Ovary (tissue), 7 donors: ENCODE measurements at regions not wholly inside any gene's neighbourhood (a gene's known extent, or its start where the extent isn't known, plus 50 kb on each side); places are given as distances from the start of the nearest gene placed in this dataset.

ENCODE experiments used
- DNase-seq, 5 donors: peaks; one replicate each; pipeline ENCODE4 v3.0.0-alpha.2; 2019 to 2020
- H3K27ac ChIP-seq, 2 donors: fragments of 200-600 bp; one replicate each; pipeline versions ENCODE4 v1.5.1 to v1.8.0; 2019 to 2022
- H3K27me3 ChIP-seq: fragments of 200-600 bp; one replicate; pipeline ENCODE4 v1.8.0; 2022
- H3K36me3 ChIP-seq: fragments of 200-600 bp; sonication (generic); one replicate; pipeline ENCODE4 v1.5.1; 2019
- H3K4me1 ChIP-seq: one replicate; pipeline ENCODE4 v1.8.1; 2013; ENCODE audit warnings: mild to moderate bottlenecking, moderate library complexity; ENCODE audit not compliant: insufficient read depth
- H3K4me3 ChIP-seq: fragments of 200-600 bp; sonication (generic); one replicate; pipeline ENCODE4 v1.5.1; 2017
- H3K9me3 ChIP-seq, 2 donors: fragments of 200-600 bp in 1 of 2; sonication (generic) in 1 of 2; one replicate each; pipeline versions ENCODE4 v1.5.1 to v1.8.1; 2013 to 2019; ENCODE audit warnings: mild to moderate bottlenecking in 1 of 2, moderate library complexity in 1 of 2
- EP300 ChIP-seq: sonication (generic); formaldehyde crosslinking; IDR thresholded peaks from one replicate; pipeline ENCODE4 v1.6.1; 2017; ENCODE audit warnings: antibody characterized with exemption
- POLR2A ChIP-seq: fragments of 450-650 bp; IDR thresholded peaks from one replicate; pipeline ENCODE4 v1.6.1; 2017; ENCODE audit warnings: antibody characterized with exemption, mild to moderate bottlenecking, moderate library complexity
- WGBS, 3 donors: extraction: QIAGEN DNeasy Blood & Tissue Kit in 1 of 3; methylation state at CpG; one replicate each; pipeline versions ENCODE4 v1.1.5 to v1.1.7; 2013 to 2017; 5-methylcytosine and 5-hydroxymethylcytosine counted together
- intact Hi-C, 4 donors: fragments of 100-400 bp; cut with DNase I; formaldehyde crosslinking; loops; one replicate each; pipeline versions ENCODE4 v1.11.0 to v1.15.1; 2022 to 2023
- TF ChIP-seq, protein P1 (sequence below), 3 donors: fragments of 450-650 bp in 2 of 3; fragments of 200-600 bp in 1 of 3; IDR thresholded peaks; one replicate each; pipeline versions ENCODE4 v1.5.1 to v1.8.0; 2016 to 2022; ENCODE audit warnings: antibody characterized with exemption in 3 of 3, mild to moderate bottlenecking in 1 of 3
- donor health status: DM: no; HTN: no; CAD: no; lungs with moderate emphysema.
- donor health status: DM: no; HTN: no; CAD: no.
- donor health status: Bipolar disorder and iron deficiency.
- donor health status: DM: no; HTN: no; CAD: no.
- donor health status: DM: yes; HTN: yes; CAD: no.

DNA sequence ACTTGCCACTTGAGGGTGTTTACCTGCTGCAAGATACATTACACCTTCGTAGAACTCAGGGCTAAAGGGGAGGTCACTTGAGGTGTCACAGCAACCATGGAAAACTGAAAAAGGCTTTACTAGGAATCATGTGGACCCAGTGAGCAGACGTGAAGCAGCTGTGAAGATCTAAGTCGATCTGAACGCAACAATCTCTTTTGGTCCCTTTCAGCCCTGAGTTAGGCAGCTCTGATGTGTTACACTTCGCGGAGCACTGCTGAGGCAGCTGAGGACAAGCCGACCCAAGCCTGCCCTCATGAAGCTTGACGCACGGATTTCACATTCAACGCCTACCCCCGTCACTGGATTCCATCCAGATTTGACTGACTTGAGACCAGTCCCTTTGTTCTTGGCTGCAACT, 75.8 kb upstream of the NPAS2 start:
- TF ChIP-seq EP300: no peak
- TF ChIP-seq POLR2A: no peak
- no peak for DNase-seq
- intact Hi-C loops: no loop called here
- no peaks in the 10 kb centered on the region for H3K27me3 ChIP-seq
- H3K9me3 ChIP-seq: no peaks in the 10 kb centered on the region
- no peak overlapping the region for H3K4me3 ChIP-seq
- H3K27ac ChIP-seq: no peak overlapping the region
- H3K36me3 ChIP-seq: no peaks in the 10 kb centered on the region
- 83 to 91% (median 87%) methylated on average over 11 of the region's 11 CpGs for WGBS, 3 donors
- peaks cover 2% of the 10 kb centered on the region for H3K4me1 ChIP-seq

DNA sequence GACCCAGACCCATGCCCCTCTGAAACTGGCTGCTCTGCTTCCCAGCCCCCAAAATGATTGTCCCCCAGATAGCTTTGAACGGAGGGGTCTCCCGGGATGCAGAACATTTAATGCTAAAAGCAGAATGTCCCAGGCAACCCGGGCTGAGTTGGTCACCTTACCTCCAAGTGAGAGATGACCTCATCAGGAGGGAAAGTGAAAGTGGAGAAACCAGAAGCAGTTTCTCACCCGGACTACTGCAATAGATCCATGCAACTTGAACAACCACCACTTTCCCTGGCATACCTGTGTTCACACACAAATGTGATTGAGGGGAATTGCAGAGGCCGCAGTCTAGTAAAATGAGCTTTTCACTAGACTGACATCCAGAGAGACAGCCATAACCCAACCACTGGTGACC, 75.3 kb upstream of the NPAS2 start:
- 79 to 87% (median 86%) methylated on average over 5 of the region's 5 CpGs for WGBS, 3 donors
- no peaks in the 10 kb centered on the region for H3K36me3 ChIP-seq
- H3K9me3 ChIP-seq: no peaks in the 10 kb centered on the region
- no peak for DNase-seq
- H3K4me3 ChIP-seq: no peak overlapping the region
- TF ChIP-seq, protein P1, sequence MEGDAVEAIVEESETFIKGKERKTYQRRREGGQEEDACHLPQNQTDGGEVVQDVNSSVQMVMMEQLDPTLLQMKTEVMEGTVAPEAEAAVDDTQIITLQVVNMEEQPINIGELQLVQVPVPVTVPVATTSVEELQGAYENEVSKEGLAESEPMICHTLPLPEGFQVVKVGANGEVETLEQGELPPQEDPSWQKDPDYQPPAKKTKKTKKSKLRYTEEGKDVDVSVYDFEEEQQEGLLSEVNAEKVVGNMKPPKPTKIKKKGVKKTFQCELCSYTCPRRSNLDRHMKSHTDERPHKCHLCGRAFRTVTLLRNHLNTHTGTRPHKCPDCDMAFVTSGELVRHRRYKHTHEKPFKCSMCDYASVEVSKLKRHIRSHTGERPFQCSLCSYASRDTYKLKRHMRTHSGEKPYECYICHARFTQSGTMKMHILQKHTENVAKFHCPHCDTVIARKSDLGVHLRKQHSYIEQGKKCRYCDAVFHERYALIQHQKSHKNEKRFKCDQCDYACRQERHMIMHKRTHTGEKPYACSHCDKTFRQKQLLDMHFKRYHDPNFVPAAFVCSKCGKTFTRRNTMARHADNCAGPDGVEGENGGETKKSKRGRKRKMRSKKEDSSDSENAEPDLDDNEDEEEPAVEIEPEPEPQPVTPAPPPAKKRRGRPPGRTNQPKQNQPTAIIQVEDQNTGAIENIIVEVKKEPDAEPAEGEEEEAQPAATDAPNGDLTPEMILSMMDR (IDR thresholded peaks at IDR 0.05): no peak
- TF ChIP-seq POLR2A (no peak), EP300 (no peak)
- peaks cover 2% of the 10 kb centered on the region for H3K4me1 ChIP-seq
- no peaks in the 10 kb centered on the region for H3K27me3 ChIP-seq
- intact Hi-C loops: no loop called here
- H3K27ac ChIP-seq: no peak overlapping the region

DNA sequence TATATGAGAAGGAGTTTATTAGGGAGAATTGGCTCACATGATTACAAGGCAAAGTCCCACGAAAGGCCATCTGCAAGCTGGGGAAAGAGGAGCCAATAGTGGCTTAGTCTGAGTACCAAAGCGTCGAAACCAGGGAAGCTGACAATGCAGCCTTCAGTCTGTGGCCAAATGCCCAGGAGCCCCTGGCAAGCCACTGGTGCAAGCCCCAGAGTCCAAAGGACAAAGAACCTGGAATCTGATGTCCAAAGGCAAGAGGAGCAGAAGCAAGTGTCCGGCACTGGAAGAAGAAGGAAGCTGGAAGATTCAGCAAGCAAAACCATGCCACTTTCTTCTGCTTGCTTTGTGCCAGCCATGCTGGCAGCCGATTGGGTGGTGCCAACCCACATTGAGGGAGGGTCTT, 74.3 kb upstream of the NPAS2 start:
- H3K4me3 ChIP-seq: no peak overlapping the region
- DNase-seq: no peak
- intact Hi-C loops: no loop called here
- peaks cover 2% of the 10 kb centered on the region for H3K4me1 ChIP-seq
- WGBS, 3 donors: 90 to 96% (median 94%) methylated on average over 5 of the region's 5 CpGs
- H3K27ac ChIP-seq: no peak overlapping the region
- no peak for TF ChIP-seq EP300
- TF ChIP-seq, protein P1 (IDR thresholded peaks at IDR 0.05): no peak
- TF ChIP-seq POLR2A: no peak
- no peaks in the 10 kb centered on the region for H3K9me3 ChIP-seq
- H3K36me3 ChIP-seq: no peaks in the 10 kb centered on the region
- no peaks in the 10 kb centered on the region for H3K27me3 ChIP-seq

DNA sequence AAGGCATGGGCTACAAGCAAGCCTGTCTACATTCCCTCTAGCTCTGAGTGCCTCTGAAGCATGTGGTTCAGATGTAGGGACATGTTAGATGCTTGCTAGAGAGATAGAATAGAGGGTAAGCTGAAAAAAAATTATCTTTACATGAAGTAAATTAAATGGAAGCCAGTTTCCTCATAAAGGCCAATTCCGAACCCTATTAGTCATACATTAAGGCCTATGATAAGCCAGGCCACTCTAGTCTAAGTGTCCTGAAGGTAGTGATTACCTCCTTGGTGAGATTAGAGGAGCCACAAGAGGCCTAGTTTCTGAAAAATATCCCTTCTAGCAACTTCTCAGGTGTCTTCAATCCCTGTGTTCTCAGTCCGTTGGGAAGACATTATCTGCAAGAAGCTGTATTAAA, 72.4 kb upstream of the NPAS2 start:
- no peak for TF ChIP-seq EP300
- TF ChIP-seq, protein P1 (IDR thresholded peaks at IDR 0.05): no peak
- no peak for TF ChIP-seq POLR2A
- no peak overlapping the region for H3K4me3 ChIP-seq
- H3K36me3 ChIP-seq: no peaks in the 10 kb centered on the region
- intact Hi-C loops: no loop called here
- DNase-seq: no peak
- WGBS, 3 donors: 57 to 90% (median 77%) methylated on average over 2 of the region's 2 CpGs
- H3K27me3 ChIP-seq: no peaks in the 10 kb centered on the region
- peaks cover 2% of the 10 kb centered on the region for H3K4me1 ChIP-seq
- no peaks in the 10 kb centered on the region for H3K9me3 ChIP-seq
- no peak overlapping the region for H3K27ac ChIP-seq

DNA sequence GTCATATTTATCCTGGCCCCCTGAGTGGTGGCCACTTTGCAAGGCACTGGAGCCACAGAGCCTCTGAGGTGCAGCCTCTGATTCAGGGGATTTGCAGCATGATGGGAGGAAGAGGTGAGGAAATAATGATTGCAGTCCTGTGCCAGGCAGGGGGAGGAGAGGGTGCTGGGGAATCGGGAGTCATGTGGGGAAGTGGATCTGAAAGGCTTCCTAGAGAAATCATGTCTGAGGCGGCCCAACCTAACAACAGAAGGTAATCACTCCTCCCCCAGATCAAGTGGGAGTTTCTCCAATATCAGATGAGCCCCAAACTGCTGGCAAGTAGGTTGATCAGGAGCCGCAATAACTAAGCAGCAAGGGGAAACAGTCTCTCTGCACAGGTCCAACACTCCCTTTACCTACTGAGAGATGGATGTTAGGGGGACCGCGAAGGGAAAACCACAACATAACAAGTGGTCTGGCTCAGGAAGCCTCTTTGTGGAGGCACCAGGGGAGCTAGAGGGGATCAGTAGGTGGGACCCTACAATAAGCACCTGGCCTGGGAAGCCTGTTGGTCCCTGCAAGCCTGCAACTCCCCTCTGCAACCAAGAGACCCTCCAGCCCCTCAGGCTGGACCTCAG, 71.8 kb upstream of the NPAS2 start:
- 65 to 76% (median 73%) methylated on average over 5 of the region's 5 CpGs for WGBS, 3 donors
- Histone ChIP-seq H3K36me3 (no peaks in the 10 kb centered on the region), H3K27me3 (no peaks in the 10 kb centered on the region), H3K4me1 (no peaks in the 10 kb centered on the region), H3K27ac (no peak overlapping the region), H3K9me3 (no peaks in the 10 kb centered on the region), H3K4me3 (no peak overlapping the region)
- intact Hi-C loops: no loop called here
- DNase-seq: no peak
- TF ChIP-seq, protein P1 (IDR thresholded peaks at IDR 0.05): no peak
- no peak for TF ChIP-seq EP300
- TF ChIP-seq POLR2A: no peak
